NCI-H748 (cell line): ENCODE measurements at regions not wholly inside any gene's neighbourhood (a gene's known extent, or its start where the extent isn't known, plus 50 kb on each side); places are given as distances from the start of the nearest gene placed in this dataset.
A peak's percentile ranks its signal among the peaks of the same experiment; 100 is the strongest.
"Not testable (repeated sequence)": the region's sequence is repeated elsewhere in the genome, so short reads cannot be mapped to it uniquely, and the experiment has no call there.

Experiments used
- DNase-seq: peaks from one replicate; lab custom pipeline; 2025; ENCODE audit not compliant: unreplicated experiment; lab: John Stamatoyannopoulos, UW

- DNase-seq: no peak
Observed at GRCh38 chr16:10232757-10233156, 50.5 kb upstream of the GRIN2A start.

- DNase-seq: no peak
Observed at GRCh38 chr16:10239640-10240039, 57.4 kb upstream of the GRIN2A start.

- no peak for DNase-seq
Observed at GRCh38 chr16:10240854-10241613, 58.8 kb upstream of the GRIN2A start.

- DNase-seq: no peak
Observed at GRCh38 chr16:10242097-10242496, 59.9 kb upstream of the GRIN2A start.

- no peak for DNase-seq
Observed at GRCh38 chr16:10242916-10243315, 60.7 kb upstream of the GRIN2A start.

GRCh38 chr16:10245002-10245401 is 62.8 kb upstream of the GRIN2A start:
- DNase-seq: peak; percentile 3

- no peak for DNase-seq
Observed at GRCh38 chr16:10250137-10250828, 68.1 kb upstream of the GRIN2A start.

GRCh38 chr16:10252155-10252554 is 69.9 kb upstream of the GRIN2A start:
- no peak for DNase-seq

GRCh38 chr16:10253409-10253808 is 71.2 kb upstream of the GRIN2A start:
- DNase-seq: no peak

GRCh38 chr16:10255728-10256127 is 73.5 kb upstream of the GRIN2A start:
- no peak for DNase-seq

- DNase-seq: peak; percentile 8
Observed at GRCh38 chr16:10256784-10257641, 74.8 kb upstream of the GRIN2A start.

- not testable (repeated sequence) for DNase-seq
Observed at GRCh38 chr16:10257642-10258251, 75.5 kb upstream of the GRIN2A start.

GRCh38 chr16:10258930-10259603 is 76.8 kb upstream of the GRIN2A start:
- DNase-seq: not testable (repeated sequence)

- no peak for DNase-seq
Observed at GRCh38 chr16:10261077-10261476, 78.8 kb upstream of the GRIN2A start.

GRCh38 chr16:10261526-10261925 is 79.3 kb upstream of the GRIN2A start:
- DNase-seq: not testable (repeated sequence)

- no peak for DNase-seq
Observed at GRCh38 chr16:10262377-10263132, 80.3 kb upstream of the GRIN2A start.

GRCh38 chr16:10265770-10266615 is 83.8 kb upstream of the GRIN2A start:
- DNase-seq: no peak

GRCh38 chr16:10266809-10267208 is 84.6 kb upstream of the GRIN2A start:
- no peak for DNase-seq

- no peak for DNase-seq
Observed at GRCh38 chr16:10269632-10270031, 87.4 kb upstream of the GRIN2A start.
